Mesothelial cell of epicardium (in vitro differentiated cells): ENCODE measurements at regions not wholly inside any gene's neighbourhood (a gene's known extent, or its start where the extent isn't known, plus 50 kb on each side); places are given as distances from the start of the nearest gene placed in this dataset.

Experiments used
- DNase-seq, 2 experiments: peaks; one replicate each; pipeline ENCODE4 v3.0.0; 2021; ENCODE audit warnings: low spot score in 2 of 2; ENCODE audit not compliant: unreplicated experiment in 2 of 2
- H3K27ac Mint-ChIP-seq: 2 replicates; pipeline ENCODE4 v1.8.0; 2021; ENCODE audit warnings: mixed read lengths
- H3K27me3 Mint-ChIP-seq: 2 replicates; pipeline ENCODE4 v1.8.0; 2021; ENCODE audit warnings: low read depth, mixed read lengths
- H3K36me3 Mint-ChIP-seq: 2 replicates; pipeline ENCODE4 v1.8.0; 2021; ENCODE audit warnings: mixed read lengths
- H3K4me1 Mint-ChIP-seq: 2 replicates; pipeline ENCODE4 v1.8.0; 2021; ENCODE audit warnings: mixed read lengths
- H3K4me3 Mint-ChIP-seq: 2 replicates; pipeline ENCODE4 v1.8.0; 2021; ENCODE audit warnings: mild to moderate bottlenecking, moderate library complexity, mixed read lengths
- H3K9me3 Mint-ChIP-seq: 2 replicates; pipeline ENCODE4 v1.8.0; 2021; ENCODE audit warnings: mixed read lengths
- CTCF ChIP-seq: fragments of 200-600 bp; sonication (generic); IDR thresholded peaks from one replicate; pipeline ENCODE4 v1.5.0; 2021; ENCODE audit warnings: antibody characterized with exemption; ENCODE audit not compliant: unreplicated experiment

- H3K9me3 Mint-ChIP-seq, result peaks cover 12% of the 10 kb centered on the region
- H3K36me3 Mint-ChIP-seq, result no peaks in the 10 kb centered on the region
- TF ChIP-seq CTCF, result no peak
- no peak overlapping the region for H3K4me3 Mint-ChIP-seq
- no peaks in the 10 kb centered on the region for H3K27me3 Mint-ChIP-seq
- no peak overlapping the region for H3K27ac Mint-ChIP-seq
- H3K4me1 Mint-ChIP-seq, result no peaks in the 10 kb centered on the region
- no peak for DNase-seq
Measured at GRCh38 chr9:107153336-107153735, 129.7 kb upstream of the RAD23B start.

GRCh38 chr9:107154291-107154690 lies 128.8 kb upstream of the RAD23B start:
- H3K27ac Mint-ChIP-seq, result no peak overlapping the region
- H3K4me3 Mint-ChIP-seq, result no peak overlapping the region
- TF ChIP-seq CTCF, result no peak
- H3K4me1 Mint-ChIP-seq, result no peaks in the 10 kb centered on the region
- no peak for DNase-seq
- H3K36me3 Mint-ChIP-seq, result no peaks in the 10 kb centered on the region
- peaks cover 9% of the 10 kb centered on the region for H3K9me3 Mint-ChIP-seq
- no peaks in the 10 kb centered on the region for H3K27me3 Mint-ChIP-seq

GRCh38 chr9:107154766-107155165 lies 128.3 kb upstream of the RAD23B start:
- Mint-ChIP-seq H3K9me3 (peaks cover 7% of the 10 kb centered on the region), H3K4me3 (no peak overlapping the region), H3K27me3 (no peaks in the 10 kb centered on the region), H3K4me1 (no peaks in the 10 kb centered on the region), H3K27ac (no peak overlapping the region), H3K36me3 (no peaks in the 10 kb centered on the region)
- no peak for DNase-seq
- no peak for TF ChIP-seq CTCF

GRCh38 chr9:107155244-107155817 lies 127.7 kb upstream of the RAD23B start:
- Mint-ChIP-seq H3K27me3 (no peaks in the 10 kb centered on the region), H3K4me1 (no peaks in the 10 kb centered on the region), H3K9me3 (peaks cover 4% of the 10 kb centered on the region), H3K36me3 (no peaks in the 10 kb centered on the region), H3K27ac (no peak overlapping the region), H3K4me3 (no peak overlapping the region)
- no peak for DNase-seq
- no peak for TF ChIP-seq CTCF

GRCh38 chr9:107158321-107158720 lies 124.8 kb upstream of the RAD23B start:
- no peak for DNase-seq

More at GRCh38 chr9:107158321-107158720, 124.8 kb upstream of the RAD23B start:
- no peak overlapping the region for H3K4me3 Mint-ChIP-seq
- H3K27ac Mint-ChIP-seq, result no peak overlapping the region
- H3K27me3 Mint-ChIP-seq, result no peaks in the 10 kb centered on the region
- peak; percentile 30 for TF ChIP-seq CTCF
- H3K9me3 Mint-ChIP-seq, result no peaks in the 10 kb centered on the region
- H3K4me1 Mint-ChIP-seq, result no peaks in the 10 kb centered on the region
- H3K36me3 Mint-ChIP-seq, result no peaks in the 10 kb centered on the region
